Ascending aorta (tissue), 2 donors: ENCODE measurements at regions not wholly inside any gene's neighbourhood (a gene's known extent, or its start where the extent isn't known, plus 50 kb on each side); places are given as distances from the start of the nearest gene placed in this dataset.

ENCODE experiments used
- DNase-seq, 2 donors: peaks; one replicate each; pipeline ENCODE4 v3.0.0-alpha.2; 2019; ENCODE audit warnings: low spot score in 2 of 2
- H3K27ac ChIP-seq, 2 donors: fragments of 200-600 bp; sonication (generic); one replicate each; pipeline ENCODE4 v1.5.1; 2016 to 2017; ENCODE audit warnings: mild to moderate bottlenecking in 1 of 2
- H3K27me3 ChIP-seq: fragments of 200-600 bp; sonication (generic); one replicate; pipeline ENCODE4 v1.5.1; 2017
- H3K36me3 ChIP-seq, 2 donors: fragments of 200-600 bp; sonication (generic); one replicate each; pipeline ENCODE4 v1.5.1; 2016
- H3K4me1 ChIP-seq, 2 donors: fragments of 200-600 bp; sonication (generic); one replicate each; pipeline ENCODE4 v1.5.1; 2016 to 2017; ENCODE audit warnings: mild to moderate bottlenecking in 1 of 2
- H3K4me3 ChIP-seq, 2 donors: fragments of 200-600 bp; sonication (generic); one replicate each; pipeline ENCODE4 v1.5.1; 2016 to 2017; ENCODE audit warnings: mild to moderate bottlenecking in 1 of 2
- H3K9me3 ChIP-seq, 2 donors: fragments of 200-600 bp; sonication (generic); one replicate each; pipeline ENCODE4 v1.5.1; 2016
- CTCF ChIP-seq, 3 experiments: fragments of 200-600 bp in 2 of 3; fragments of 450-650 bp in 1 of 3; sonication (generic) in 2 of 3; IDR thresholded peaks; one replicate each; pipeline ENCODE4 v1.5.1; 2016 to 2019; ENCODE audit warnings: antibody characterized with exemption in 3 of 3, mild to moderate bottlenecking in 1 of 3, moderate library complexity in 1 of 3
- intact Hi-C: fragments of 100-400 bp; cut with DNase I; formaldehyde crosslinking; loops from one replicate; pipeline ENCODE4 v1.15.1; 2023

- intact Hi-C loops: no loop called here
- no peaks in the 10 kb centered on the region for H3K27me3 ChIP-seq
- no peak for TF ChIP-seq CTCF (IDR thresholded peaks at IDR 0.05)
- no peak overlapping the region for H3K27ac ChIP-seq
- no peaks in the 10 kb centered on the region for H3K9me3 ChIP-seq
- DNase-seq: no peak
- no peaks in the 10 kb centered on the region for H3K36me3 ChIP-seq
- no peaks in the 10 kb centered on the region for H3K4me1 ChIP-seq
- H3K4me3 ChIP-seq: no peak overlapping the region
Measured at GRCh38 chr15:67901922-67902321, 62.1 kb upstream of the RNU6-1 start.

GRCh38 chr15:67902579-67903009 lies 62.7 kb upstream of the RNU6-1 start:
- no peak for DNase-seq
- H3K9me3 ChIP-seq: no peaks in the 10 kb centered on the region
- H3K27me3 ChIP-seq: no peaks in the 10 kb centered on the region
- H3K27ac ChIP-seq: no peak overlapping the region
- no peaks in the 10 kb centered on the region for H3K4me1 ChIP-seq
- TF ChIP-seq CTCF (IDR thresholded peaks at IDR 0.05): no peak
- no peak overlapping the region for H3K4me3 ChIP-seq
- intact Hi-C loops: no loop called here
- H3K36me3 ChIP-seq: no peaks in the 10 kb centered on the region

- intact Hi-C loops: no loop called here
- H3K27ac ChIP-seq: no peak overlapping the region
- no peak overlapping the region for H3K4me3 ChIP-seq
- H3K36me3 ChIP-seq: no peaks in the 10 kb centered on the region
- TF ChIP-seq CTCF (IDR thresholded peaks at IDR 0.05): no peak
- no peaks in the 10 kb centered on the region for H3K4me1 ChIP-seq
- DNase-seq: no peak
- H3K27me3 ChIP-seq: no peaks in the 10 kb centered on the region
- H3K9me3 ChIP-seq: no peaks in the 10 kb centered on the region
Measured at GRCh38 chr15:67903708-67904107, 63.9 kb upstream of the RNU6-1 start.

GRCh38 chr15:67905628-67906027 lies 65.8 kb upstream of the RNU6-1 start:
- no peak overlapping the region for H3K27ac ChIP-seq
- no peak for DNase-seq
- H3K4me1 ChIP-seq: no peaks in the 10 kb centered on the region
- no peak overlapping the region for H3K4me3 ChIP-seq
- H3K27me3 ChIP-seq: no peaks in the 10 kb centered on the region
- no peak for TF ChIP-seq CTCF (IDR thresholded peaks at IDR 0.05)
- intact Hi-C loops: no loop called here
- H3K36me3 ChIP-seq: no peaks in the 10 kb centered on the region
- peaks cover 0 to 9% of the 10 kb centered on the region in 2 donors for H3K9me3 ChIP-seq

- Histone ChIP-seq H3K36me3 (no peaks in the 10 kb centered on the region), H3K4me3 (no peak overlapping the region), H3K9me3 (peaks cover 0 to 13% of the 10 kb centered on the region in 2 donors), H3K27me3 (no peaks in the 10 kb centered on the region), H3K4me1 (no peaks in the 10 kb centered on the region), H3K27ac (no peak overlapping the region)
- intact Hi-C loops: no loop called here
- DNase-seq: no peak
- no peak for TF ChIP-seq CTCF (IDR thresholded peaks at IDR 0.05)
Measured at GRCh38 chr15:67906382-67906781, 66.5 kb upstream of the RNU6-1 start.

- no peak for DNase-seq
- Histone ChIP-seq H3K27me3 (no peaks in the 10 kb centered on the region), H3K4me3 (no peak overlapping the region), H3K36me3 (no peaks in the 10 kb centered on the region), H3K9me3 (peaks cover 0 to 13% of the 10 kb centered on the region in 2 donors), H3K27ac (no peak overlapping the region), H3K4me1 (peaks cover 0 to 3% of the 10 kb centered on the region in 2 donors)
- intact Hi-C loops: no loop called here
- TF ChIP-seq CTCF (IDR thresholded peaks at IDR 0.05): no peak
Measured at GRCh38 chr15:67907184-67907723, 67.4 kb upstream of the RNU6-1 start.
